GM12864 (cell line): ENCODE measurements at regions not wholly inside any gene's neighbourhood (a gene's known extent, or its start where the extent isn't known, plus 50 kb on each side); places are given as distances from the start of the nearest gene placed in this dataset.
A peak's percentile ranks its signal among the peaks of the same experiment; 100 is the strongest.

Experiments used
- DNase-seq: peaks from one replicate; pipeline ENCODE4 v3.0.0-alpha.2; 2011; ENCODE audit warnings: low read depth
- H3K4me3 ChIP-seq: 2 replicates; pipeline ENCODE4 v1.5.1; 2011; ENCODE audit warnings: mild to moderate bottlenecking, low read depth, low read length, control low read depth
- CTCF ChIP-seq: IDR thresholded peaks from 2 replicates; pipeline ENCODE4 v1.5.1; 2011; ENCODE audit warnings: low read depth, mild to moderate bottlenecking, moderate library complexity, low read length, control low read depth, inconsistent platforms; ENCODE audit errors: missing control alignments

DNA sequence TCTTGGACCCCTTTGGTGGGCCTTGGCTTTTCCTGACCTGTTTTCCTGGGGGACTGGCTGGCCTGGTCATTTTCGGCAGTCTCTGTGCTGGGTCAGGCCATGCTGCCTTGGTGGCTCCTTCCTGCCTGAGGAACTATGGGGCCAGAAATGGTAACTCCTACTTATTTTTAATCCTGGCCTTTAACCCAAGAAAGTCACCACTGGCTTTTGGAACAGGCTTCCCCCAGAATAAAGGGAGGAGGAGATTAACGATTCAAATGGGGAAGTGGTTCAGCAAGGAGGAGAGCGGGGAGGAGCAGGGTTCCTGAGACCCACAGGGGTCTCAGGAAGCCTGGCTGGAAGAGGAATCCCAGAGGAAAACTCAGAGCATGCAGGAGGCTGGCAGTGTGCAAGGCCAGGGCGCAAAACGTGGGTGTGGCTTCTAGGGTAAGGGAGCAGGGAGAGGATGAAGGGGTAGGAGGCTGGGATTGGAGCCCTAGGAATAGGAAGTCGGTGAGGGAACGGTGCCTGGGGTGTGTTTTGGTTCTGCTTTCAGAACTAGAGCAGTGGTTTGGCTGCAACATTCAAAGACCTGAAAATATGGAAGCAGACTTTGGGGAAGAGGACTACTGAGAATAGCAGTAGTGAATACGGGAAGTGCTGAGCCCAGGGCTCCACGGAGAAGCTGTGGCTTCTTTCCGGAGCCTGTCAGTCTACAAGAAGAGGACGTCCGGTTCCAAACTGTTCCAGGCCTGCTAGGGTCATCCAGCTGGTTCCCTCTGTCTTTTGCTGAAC lies 271.1 kb upstream of the KLF4 start:
- no peak overlapping the region for H3K4me3 ChIP-seq
- TF ChIP-seq CTCF, result no peak
- no peak for DNase-seq

GRCh38 chr9:107759823-107760166 lies 270.2 kb upstream of the KLF4 start:
- no peak overlapping the region for H3K4me3 ChIP-seq
- DNase-seq, result no peak
- no peak for TF ChIP-seq CTCF

- TF ChIP-seq CTCF, result no peak
- DNase-seq, result no peak
- H3K4me3 ChIP-seq, result no peak overlapping the region
Observed at GRCh38 chr9:107759009-107759822, 269.6 kb upstream of the KLF4 start.

DNA sequence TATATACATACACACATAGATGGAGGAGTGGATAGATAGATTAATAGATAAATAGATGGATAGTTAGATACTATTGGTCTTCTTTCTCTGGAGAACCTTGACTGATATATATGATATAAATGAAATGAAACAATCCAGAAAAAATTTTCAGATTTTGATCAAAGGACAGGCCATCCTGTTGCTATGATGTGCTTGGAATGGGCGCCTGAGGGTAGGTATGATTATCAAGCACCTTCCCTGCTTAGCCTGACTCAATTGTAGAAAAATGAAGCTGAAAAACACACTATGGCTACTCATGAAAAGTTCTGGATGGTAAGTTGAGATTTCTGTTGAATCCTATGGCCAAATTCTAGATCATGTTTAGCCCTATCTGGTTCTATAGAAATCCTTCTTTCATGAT lies 266.5 kb upstream of the KLF4 start:
- no peak for DNase-seq
- H3K4me3 ChIP-seq, result no peak overlapping the region
- no peak for TF ChIP-seq CTCF

GRCh38 chr9:107755246-107755645 lies 265.7 kb upstream of the KLF4 start:
- H3K4me3 ChIP-seq, result no peak overlapping the region
- no peak for DNase-seq
- TF ChIP-seq CTCF, result no peak

DNA sequence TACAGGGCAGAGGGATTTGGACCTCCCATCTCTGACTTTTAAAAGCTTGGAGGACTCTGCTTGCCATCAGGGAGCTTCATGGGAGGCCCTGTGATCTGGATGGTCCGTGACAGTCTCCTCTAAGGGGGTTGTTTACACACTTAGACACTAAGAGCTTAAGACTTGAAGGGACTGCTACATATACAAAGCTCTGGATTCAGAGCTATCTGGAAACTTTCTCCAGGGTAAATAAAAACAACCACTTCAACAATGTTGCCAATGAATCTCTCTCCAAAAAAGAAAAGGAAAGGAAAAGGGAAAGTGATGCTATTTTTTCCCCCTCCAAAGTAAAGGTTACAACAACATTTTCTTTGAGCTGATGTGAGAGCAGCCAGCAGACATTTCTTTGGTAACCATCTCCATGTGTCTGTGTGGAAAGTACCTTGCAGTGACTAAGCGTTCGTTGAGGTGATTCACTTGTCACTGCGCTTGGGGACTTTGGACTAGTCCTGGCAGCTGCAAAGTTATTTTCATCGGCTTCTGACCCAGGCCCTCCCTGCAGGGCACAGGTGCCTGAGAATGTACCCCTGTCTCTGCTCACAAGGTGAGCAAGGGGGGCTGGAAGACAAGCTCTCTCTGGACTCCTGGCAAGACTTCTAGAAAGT lies 262.1 kb upstream of the KLF4 start:
- peak; percentile 18 for DNase-seq

More for the DNA sequence above, 262.1 kb upstream of the KLF4 start:
- no peak overlapping the region for H3K4me3 ChIP-seq
- TF ChIP-seq CTCF, result no peak
